ENCODE measurements at regions not wholly inside any gene's neighbourhood (a gene's known extent, or its start where the extent isn't known, plus 50 kb on each side); places are given as distances from the start of the nearest gene placed in this dataset.

DNA sequence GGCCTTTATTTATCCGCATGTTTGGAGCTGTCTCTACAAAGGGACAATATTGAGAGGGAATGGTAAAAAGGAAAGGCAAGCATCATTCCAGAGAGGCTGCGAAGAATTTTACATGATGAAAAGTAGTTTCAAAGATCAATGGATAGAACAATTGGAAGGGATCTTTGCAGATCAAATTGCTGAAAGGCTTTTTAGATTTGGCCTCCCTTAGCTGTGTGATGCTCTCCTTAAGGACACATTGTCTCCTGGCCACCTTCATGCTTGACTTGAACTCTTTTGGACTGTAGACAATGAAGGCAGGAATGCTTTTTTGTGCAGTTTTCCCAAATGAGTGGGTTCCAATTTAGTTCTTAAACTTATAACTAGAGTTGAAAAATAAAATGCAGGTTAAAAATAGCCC, 344.7 kb downstream of the ARL4A start:
- TF ChIP-seq, protein P1, sequence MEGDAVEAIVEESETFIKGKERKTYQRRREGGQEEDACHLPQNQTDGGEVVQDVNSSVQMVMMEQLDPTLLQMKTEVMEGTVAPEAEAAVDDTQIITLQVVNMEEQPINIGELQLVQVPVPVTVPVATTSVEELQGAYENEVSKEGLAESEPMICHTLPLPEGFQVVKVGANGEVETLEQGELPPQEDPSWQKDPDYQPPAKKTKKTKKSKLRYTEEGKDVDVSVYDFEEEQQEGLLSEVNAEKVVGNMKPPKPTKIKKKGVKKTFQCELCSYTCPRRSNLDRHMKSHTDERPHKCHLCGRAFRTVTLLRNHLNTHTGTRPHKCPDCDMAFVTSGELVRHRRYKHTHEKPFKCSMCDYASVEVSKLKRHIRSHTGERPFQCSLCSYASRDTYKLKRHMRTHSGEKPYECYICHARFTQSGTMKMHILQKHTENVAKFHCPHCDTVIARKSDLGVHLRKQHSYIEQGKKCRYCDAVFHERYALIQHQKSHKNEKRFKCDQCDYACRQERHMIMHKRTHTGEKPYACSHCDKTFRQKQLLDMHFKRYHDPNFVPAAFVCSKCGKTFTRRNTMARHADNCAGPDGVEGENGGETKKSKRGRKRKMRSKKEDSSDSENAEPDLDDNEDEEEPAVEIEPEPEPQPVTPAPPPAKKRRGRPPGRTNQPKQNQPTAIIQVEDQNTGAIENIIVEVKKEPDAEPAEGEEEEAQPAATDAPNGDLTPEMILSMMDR (IDR thresholded peaks at IDR 0.05; ENCODE audit: borderline replicate concordance, extremely low read depth, low read length, poor library complexity, severe bottlenecking) = no peak
- TF ChIP-seq EZH2 (IDR thresholded peaks at IDR 0.05; ENCODE audit: borderline replicate concordance, low read depth, low read length, severe bottlenecking) = no peak

Measured in DND-41 (cell line).